ENCODE measurements at regions not wholly inside any gene's neighbourhood (a gene's known extent, or its start where the extent isn't known, plus 50 kb on each side); places are given as distances from the start of the nearest gene placed in this dataset.
A peak's percentile ranks its signal among the peaks of the same experiment; 100 is the strongest.
"Not testable (repeated sequence)": the region's sequence is repeated elsewhere in the genome, so short reads cannot be mapped to it uniquely, and the experiment has no call there.

DNA sequence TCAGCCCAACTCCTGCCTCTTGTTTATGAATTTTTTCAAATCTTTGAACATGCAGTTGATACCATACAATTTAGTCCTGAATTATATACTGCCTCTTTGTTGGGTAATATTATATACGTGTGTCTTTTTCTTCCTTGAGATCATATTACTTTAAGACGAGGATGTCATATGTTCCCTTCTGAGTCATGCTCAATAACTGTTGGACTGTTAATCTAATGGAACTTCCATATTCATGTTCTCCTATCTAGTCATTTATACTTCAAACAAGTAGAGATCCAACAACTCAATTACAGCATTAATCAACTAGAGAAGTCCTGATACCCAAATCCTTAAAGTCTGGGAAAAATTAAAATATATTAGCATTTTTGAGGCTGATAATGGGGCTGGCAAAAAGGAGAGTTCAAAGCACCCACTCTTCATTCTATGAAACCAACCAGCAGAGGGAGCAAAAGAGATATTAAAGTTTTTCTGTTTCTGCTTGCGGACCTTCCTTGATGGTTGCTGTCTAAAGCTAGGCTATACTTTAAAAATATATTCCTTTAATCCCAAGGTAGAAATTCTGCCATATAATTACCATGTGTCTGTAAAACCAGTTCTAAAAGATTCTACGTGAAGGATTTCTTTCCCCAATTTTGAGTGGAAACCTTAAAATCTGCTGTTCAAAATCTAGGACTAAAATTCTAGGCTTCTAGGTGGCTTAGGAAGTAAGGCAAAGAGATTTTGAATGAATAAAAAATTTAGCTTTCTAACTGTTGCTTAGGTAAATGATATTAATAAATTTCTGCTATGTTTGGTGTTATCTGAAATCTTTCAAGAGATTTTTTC, 498.9 kb downstream of the BCKDHB start:
- peak; percentile 25 for DNase-seq

DNA sequence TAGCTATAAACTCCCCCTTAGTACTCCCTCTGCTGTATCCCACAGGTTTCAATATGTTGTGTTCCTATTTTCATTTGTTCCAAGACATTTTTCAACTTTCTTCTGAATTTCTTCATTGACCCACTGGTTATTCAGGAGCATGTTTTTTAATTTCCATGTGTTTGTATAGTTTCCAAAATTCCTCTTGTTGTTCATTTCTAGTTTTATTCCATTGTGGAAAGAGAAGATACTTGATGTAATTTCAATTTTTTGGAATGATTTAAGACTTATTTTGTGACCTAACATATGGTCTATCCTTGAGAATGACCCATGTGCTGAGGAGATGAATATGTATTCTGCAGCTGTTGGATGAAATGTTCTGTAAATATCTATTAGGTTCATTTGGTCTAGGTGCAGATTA, 497.2 kb downstream of the BCKDHB start:
- no peak for DNase-seq

DNA sequence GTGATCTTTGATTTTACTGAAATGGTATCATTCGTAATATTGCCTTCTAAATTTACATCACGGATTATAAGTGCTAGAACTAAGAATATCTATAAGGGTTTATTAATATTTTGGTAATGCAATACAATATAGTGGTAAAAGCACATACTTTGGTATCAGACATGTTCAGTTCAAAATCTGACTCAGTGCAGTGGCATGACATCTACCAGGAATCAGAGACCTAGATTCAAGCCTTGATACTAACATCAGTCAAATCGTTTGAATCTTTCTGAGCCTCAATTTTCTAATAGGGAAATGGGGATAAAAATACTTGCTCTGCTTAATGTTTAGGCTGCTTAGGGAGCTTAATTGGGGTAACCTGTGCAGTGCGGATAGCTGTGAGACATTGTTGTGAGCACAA, 488.0 kb downstream of the BCKDHB start:
- DNase-seq, result no peak

DNA sequence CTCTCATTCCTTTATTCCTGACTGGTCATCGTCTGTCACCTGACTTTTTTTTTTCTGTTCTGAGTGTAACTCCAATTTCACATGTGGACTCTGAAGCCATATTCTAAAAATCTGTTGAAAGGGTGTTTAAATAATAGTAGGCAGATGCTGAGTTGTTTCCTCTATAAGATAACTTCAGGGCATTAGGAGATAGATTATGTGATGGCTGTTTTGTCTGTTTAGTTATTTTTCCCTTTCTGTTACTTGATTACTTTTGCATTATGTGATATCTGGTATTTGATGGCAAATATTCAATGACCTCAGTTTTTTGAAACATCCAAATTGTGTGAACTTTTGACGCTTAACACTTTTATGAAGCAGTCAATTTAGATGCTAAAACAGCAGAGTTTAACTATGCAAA, 486.0 kb downstream of the BCKDHB start:
- DNase-seq, result no peak

DNA sequence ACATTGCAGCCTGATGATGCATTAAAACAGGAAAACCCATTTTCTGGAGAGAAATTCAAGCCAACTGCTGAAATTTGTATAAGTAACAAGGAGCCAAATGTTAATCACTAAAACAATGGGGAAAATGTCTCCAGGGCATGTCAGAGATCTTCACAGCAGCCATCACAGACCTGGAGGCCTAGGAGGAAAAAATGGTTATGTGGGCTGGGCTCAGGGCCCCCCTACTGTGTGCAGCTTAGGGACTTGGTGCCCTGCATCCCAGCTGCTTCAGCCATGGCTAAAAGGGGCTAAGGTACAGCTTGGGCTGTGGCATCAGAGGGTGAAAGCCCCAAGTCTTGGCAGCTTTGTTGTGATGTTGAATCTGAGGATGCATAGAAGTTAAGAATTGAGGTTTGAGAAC, 479.8 kb downstream of the BCKDHB start:
- no peak for DNase-seq

DNA sequence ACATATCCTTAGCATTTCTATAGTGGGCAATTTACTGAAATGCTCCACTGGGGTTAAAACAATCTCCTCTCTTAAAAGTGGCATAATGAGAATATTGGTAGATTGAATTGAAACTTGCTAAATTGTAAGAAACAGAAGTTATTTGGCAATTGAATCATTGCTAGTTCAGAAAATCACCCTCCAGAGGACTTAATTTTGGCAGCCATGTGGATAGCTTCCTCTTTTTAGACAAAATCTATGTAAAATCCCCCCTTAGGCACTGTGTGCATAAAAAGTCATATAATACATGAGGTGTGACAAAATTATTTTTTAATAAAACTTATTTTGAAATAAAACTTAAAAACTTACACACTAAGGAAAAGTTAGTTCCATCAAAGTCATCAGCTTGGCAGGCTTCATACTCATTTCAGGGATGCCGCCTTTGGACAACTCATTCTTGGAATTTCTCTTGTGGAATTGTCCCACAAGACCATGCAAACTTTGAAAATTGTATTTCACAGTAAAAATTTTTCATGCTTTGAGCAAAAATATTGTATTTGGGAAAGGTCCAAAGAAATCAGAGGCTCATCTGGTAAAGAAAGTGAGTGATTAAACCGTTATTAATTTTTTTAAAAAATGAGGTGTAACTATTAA, 473.0 kb downstream of the BCKDHB start:
- no peak for DNase-seq

DNA sequence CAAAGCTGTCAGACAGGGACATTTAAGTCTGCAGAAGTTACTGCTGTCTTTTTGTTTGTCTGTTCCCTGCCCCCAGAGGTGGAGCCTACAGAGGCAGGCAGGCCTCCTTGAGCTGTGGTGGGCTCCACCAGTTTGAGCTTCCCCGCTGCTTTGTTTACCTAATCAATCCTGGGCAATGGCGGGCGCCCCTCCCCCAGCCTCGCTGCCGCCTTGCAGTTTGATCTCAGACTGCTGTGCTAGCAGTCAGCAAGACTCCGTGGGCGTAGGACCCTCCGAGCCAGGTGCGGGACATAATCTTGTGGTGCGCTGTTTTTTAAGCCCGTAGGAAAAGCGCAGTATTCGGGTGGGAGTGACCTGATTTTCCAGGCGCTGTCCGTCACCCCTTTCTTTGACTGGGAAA, 466.8 kb downstream of the BCKDHB start:
- DNase-seq, result not testable (repeated sequence)

DNA sequence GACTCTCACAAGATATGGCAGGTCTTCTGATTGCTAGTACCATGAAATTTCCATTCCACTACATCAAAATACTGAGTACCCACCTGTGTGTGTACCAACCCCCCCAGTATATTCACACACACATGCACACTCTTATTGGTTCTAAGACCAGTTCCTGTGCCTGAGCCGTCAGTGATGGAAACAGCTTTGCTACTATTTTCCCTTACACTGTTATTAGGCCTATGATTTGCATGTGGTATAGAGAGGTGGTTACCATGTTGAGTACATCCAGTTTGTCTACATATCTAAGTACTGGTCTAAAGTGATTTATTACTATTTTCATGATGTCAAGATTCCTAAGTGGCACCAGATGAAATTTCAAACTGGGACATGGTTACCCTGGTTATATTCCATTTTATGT, 459.9 kb downstream of the BCKDHB start:
- no peak for DNase-seq

DNA sequence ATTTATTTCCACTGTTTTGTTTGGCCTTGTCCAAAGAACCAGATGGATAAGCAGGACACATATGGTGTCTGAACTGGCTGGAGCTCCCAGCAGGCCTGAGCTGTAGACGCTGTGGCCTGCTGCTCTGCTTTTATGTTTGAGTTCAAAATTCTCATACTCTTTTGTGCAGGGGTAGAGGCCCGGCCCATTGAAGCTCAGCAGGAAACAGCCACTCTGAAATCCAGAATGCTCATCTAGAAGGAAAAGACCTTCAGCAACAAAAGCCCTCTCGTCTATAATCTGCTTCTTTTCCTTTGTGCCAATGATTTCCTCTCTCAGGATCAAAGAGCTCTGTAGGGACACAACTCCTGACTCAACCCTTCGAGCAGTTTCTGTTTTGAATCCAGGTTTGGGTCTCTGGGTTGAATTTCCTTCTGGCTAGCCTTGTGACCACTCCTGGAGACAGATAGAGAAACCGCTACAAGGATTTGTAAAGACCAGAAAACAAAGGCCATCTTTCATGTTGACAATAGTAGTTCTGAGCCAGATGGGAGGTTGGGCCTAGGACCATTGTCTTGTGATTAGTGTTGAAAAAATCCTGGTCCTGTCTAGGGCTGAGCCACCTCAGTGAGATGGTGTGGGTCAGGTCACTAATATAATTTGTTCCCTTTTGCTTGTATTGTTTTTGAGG, 446.7 kb downstream of the BCKDHB start:
- no peak for DNase-seq

DNA sequence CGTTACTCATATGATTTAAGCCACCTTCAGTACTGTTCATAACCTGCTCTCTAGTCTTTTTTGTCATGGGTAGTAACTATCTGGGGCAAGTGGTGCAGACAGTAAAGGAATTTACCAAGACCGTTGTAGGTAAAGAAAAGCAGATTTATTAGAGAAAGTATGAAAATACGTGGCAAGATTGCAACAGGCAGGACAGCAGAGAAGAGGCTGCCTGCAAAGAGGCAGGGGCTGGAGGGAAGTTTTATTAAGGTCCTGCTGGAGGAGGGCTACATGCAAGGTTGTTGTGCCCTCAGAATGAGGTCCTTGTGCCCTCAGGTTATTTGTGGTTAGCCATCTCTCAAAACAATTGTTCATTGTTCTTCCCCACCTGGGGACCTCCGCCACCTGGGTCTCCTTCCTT, 444.3 kb downstream of the BCKDHB start:
- no peak for DNase-seq

DNA sequence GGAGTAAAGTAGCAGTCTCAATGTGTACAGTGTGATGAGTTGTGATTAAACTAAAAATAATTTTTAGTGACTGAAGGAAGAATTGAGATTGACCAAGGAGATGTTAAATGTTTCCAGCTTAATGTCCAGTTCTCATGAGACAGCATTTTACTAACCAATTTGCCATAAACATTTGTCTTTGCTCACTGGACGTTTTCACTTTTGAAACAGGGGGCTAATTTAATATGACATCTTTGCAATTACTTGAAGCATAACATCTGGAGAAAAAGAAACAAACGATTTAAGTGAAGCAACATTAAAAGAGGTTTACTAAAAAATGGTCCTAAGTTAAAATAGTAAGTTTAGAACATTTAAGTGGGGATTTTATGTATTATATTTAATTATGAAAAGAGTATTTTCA, 443.8 kb downstream of the BCKDHB start:
- DNase-seq, result no peak

DNA sequence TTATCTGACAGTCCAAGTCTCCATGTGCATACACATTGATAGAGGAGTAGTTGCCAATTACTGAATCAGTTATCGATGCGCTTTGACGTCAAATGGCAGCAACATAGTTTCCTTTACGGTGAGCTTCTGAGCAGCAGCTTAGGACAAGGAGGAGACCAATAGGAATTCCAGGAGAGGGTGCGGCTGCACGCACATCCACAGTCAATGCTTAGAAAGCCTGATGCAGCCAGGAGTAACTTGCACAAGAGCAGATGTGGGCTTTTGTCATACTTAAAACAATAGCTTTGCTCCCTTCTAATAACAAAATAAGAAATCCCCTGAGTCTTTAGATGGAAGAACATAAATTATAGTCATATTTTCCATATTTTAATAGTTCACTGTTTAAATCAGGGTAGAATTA, 442.1 kb downstream of the BCKDHB start:
- no peak for DNase-seq

DNA sequence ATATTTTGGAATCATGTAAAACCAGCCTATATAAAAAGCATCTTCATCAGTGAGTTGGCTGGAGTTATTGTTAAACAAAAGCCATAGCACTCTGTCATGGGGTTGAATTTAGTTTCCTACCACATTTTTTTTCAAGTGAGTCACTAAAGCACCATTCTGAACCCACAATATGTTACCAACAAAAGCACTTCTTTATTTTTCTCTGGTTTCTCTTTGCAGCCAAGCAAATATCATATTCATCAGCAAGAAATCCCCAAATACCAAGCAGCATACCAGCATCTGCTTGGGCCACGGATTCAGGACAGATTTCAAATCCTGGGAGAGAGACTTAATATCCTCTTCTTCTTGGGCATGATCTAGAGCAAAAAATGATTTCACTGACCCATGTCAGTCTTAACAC, 441.4 kb downstream of the BCKDHB start:
- DNase-seq, result no peak

DNA sequence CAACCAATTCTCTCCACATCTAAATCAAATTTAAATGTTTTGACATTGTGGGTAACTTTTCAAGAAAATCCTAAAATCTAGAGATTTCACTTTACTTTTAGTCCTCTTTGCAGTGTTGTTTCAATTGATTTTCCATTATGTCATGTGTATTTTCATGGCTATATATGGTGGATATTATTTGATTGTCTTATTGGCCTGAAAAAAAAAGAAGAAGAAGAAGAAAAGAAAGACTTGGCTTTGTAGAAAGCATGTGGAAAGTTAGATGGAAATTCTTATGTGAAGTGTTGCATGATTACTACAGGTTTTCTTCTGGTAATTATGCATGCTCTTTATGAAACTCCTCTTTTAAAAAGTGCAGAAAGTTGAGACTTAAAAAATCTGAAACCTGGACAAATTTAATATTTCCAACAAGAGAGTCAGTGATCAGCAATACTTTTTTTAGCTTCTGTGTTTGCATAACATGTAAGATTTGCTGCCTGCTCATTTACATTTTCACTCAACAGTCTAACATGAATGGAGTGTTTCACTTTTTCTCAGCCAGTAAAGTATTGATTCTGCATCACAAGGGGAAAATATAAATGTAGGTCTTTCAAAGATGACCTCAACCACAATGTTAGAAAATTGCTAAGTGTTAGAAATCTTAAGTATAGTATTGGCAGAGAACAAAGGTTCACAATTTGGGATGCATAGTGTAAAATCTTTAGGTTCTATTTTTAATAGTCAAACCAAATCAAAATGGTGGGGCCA, 438.7 kb downstream of the BCKDHB start:
- DNase-seq, result no peak

DNA sequence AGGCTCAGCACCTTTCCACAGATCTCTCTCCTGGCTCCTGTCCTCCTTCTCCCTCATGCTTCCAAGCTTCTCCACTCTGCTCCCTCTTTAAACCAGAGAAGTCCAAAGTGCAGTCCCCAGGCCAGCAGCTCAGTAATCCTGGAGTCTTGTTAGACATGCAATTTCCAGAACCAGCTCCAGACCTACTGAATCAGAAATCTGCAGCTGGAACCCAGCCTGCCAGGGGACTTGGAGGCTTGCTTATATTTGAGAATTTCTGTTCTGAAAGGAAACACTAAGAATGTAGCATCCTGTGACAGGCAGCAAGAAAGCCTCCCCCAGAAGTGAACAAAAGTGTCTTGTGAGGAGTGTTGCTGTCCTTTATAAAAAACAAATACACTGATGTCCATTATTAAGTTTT, 438.1 kb downstream of the BCKDHB start:
- no peak for DNase-seq

DNA sequence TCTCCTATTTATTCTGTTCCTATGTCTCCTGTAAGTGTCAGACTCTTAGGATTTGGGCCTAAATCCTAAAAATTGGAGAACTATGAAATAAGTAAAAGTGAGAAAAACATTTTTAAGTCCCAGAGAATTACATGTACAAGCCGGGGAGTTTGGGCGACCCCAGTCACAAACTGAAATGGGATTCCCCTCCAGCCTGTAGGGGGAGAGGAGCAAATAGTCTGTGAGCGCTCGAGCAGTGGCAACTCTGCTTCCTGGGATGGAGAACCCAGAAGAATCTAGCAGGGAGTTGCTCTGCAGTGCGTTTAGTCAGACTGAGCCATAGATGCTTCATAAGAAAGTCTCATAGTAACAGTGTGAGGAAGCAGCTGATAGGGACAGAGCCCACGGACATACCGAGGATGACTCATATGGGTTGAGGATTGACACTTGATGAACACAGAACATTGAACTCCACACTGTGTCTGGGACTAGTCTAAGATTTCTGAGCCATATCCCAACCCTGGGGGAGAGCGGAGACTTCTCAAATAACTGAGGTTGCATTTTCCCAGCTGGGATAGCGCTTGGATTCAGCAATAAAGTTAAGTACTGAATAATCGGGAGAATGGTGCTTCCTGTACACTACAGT, 437.2 kb downstream of the BCKDHB start:
- DNase-seq, result no peak

DNA sequence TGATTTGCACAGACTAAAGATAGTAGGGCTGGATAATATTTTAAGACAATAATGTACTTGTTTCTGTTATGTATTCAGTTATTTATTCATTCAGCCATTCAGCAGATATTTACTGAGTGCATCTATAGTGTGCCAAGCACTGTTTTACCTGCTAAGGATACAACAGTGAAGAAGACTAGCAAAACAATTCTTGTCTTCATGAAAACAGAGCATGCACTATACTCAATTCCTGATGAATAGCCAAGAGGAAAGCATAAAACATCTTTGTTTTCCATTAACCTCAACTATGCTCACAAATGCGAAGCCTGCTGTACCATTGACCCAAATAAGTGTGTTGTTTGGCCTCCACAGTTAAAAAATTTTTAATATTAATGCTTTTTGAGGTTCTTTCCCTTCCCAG, 436.7 kb downstream of the BCKDHB start:
- no peak for DNase-seq

DNA sequence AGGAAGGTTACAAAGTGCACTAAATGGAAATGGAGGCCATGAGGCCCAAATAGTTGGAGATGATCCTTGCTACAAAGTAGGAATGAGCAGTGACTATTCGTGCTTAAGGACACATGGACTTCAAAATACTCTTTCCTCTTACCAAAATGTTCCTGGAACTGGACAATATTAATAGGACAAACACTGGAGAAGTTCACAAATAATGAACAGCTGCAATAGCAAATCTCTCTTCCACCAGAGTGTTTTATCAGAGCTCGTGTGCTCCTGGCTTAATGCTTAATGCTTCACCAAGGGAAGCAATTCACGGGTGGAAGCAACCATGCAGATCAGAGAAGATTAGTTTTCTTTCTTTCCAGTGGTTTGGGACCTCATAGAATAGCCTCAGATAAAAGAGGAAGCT, 435.4 kb downstream of the BCKDHB start:
- DNase-seq, result no peak

DNA sequence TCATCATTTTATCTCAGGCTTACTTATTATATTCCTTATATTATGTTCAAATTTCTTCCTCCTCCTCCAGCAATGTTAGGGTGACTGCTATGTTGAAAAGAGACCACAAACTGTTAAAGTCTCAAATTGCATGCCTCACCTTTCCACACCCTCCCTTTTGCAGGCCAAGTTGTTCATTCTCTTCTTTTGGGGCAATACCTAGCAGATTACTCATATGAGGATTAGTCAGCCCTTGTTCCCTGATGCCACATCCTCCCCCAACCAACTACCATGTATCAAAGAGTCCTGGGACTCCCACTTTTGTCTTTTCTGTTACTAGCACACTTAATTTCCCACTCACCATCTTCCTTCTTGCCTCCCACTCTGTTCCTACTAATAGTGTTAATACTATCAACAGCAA, 434.7 kb downstream of the BCKDHB start:
- DNase-seq, result no peak

DNA sequence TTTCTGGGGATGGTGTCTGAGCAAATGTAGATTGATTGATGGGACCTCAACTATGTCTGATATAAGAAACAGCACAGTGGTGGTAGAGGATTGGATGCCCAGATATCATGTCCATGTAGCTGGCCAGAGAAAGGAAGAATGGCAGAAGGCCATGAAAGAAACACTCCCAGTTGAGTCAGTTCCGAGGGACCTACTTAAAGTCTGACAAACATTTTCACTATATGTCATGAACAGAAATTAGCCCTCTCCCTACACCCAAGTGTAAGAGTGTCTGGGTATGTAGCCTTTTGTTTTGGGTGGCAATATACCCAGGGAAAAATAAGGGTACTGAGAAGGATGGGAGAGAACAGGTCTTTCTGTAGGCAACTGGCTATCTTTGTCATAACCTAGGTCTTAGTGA, 434.2 kb downstream of the BCKDHB start:
- DNase-seq, result no peak

DNA sequence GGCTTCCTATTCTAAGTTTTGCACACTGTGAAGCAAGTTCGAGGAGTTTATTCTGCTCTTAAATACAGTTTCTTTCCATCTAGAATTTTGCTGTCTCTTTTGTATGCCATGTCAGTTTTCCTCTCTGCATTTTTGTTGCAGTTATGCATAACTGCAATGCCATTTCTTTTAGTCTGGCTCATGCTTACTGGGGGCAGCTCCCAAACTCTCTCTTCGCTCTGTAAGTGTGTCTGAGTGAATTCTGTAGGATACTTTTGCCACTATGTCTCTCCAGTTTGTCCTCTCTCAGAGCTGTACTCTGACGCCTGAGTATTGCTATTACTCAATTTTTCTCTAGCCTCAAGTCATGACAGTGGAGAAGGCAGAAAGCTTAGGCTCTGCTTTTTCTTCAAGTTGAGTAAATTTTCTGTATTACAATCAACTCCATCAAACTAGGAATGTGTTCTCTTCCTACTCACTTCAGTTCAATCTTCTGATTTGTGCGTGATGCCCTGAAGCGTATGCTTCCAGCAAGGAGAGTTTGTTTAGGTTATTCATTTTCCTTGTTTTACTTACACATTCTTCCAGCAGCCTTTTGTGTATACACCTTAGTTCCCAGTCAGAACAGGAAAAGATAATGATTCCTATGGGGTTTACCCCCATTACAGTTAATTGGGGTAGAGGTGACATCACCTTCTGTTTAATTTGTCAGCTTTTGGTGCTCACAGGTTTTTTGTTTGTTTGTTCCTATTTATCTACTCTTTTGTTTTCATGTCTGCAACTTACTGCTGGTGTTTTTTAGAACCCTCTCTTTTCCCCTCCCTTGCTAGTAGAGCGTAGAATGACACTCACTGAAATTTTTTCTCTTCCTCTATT, 430.9 kb downstream of the BCKDHB start:
- no peak for DNase-seq

Measured in CD4-positive, alpha-beta T cell treated with Interleukin-10 for 1 hour (primary cell).